ENCODE measurements at regions not wholly inside any gene's neighbourhood (a gene's known extent, or its start where the extent isn't known, plus 50 kb on each side); places are given as distances from the start of the nearest gene placed in this dataset.
"Not testable (repeated sequence)": the region's sequence is repeated elsewhere in the genome, so short reads cannot be mapped to it uniquely, and the experiment has no call there.

GRCh38 chr1:245001252-245001651 is 136.9 kb upstream of the HNRNPU start:
- POLR2A ChIA-PET: no interaction called here
- DNase-seq: no peak
- no peak overlapping the region for H3K27ac ChIP-seq (ENCODE audit: insufficient read depth in 1 of 2, low read depth in 1 of 2, low read length in 2 of 2, poor library complexity in 1 of 2, severe bottlenecking in 2 of 2)
- CTCF ChIA-PET: no interaction called here
- 100% methylated on average over 1 of the region's 1 CpG for WGBS (ENCODE audit: insufficient coverage)
- no peaks in the 10 kb centered on the region for H3K4me1 ChIP-seq (ENCODE audit: control extremely low read depth in 1 of 4, control insufficient read depth in 4 of 4, insufficient read depth in 4 of 4, low read length in 3 of 4)
- no peaks in the 10 kb centered on the region for H3K27me3 ChIP-seq (replicated peaks in 2 of 5; ENCODE audit: control insufficient read depth in 4 of 5, insufficient read depth in 5 of 5, low read length in 4 of 5)
- H3K4me3 ChIP-seq (ENCODE audit: control insufficient read depth in 1 of 7, extremely low read depth in 1 of 7, insufficient read depth in 4 of 7, low read depth in 2 of 7, low read length in 6 of 7): no peak overlapping the region
- peaks cover 0 to 1% (median 0%) of the 10 kb centered on the region in 5 experiments for H3K9me3 ChIP-seq (ENCODE audit: control extremely low read depth in 1 of 5, control insufficient read depth in 4 of 5, insufficient read depth in 2 of 5, low read depth in 1 of 5, low read length in 4 of 5)
- peaks cover 0 to 5% (median 0%) of the 10 kb centered on the region in 4 experiments for H3K36me3 ChIP-seq (ENCODE audit: control insufficient read depth in 4 of 4, insufficient read depth in 4 of 4, low read length in 3 of 4)

DNA sequence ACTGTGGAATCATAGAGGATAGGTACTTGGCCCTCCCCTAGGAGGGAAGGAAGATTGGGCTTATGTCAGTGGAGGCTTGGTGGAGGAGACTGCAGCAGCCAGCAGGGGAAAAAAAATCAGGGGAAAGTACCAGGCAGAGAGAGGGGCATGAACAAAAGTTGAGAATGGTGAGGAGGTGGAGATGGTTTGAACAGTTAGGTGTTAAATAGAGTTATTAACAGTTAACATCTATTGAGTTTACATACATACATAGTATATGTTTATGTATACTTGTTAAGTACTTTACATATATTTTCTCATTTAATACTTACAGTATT is 136.5 kb upstream of the HNRNPU start:
- Histone ChIP-seq H3K4me1 (ENCODE audit: control extremely low read depth in 1 of 4, control insufficient read depth in 4 of 4, insufficient read depth in 4 of 4, low read length in 3 of 4) (no peaks in the 10 kb centered on the region), H3K27me3 (replicated peaks in 2 of 5; ENCODE audit: control insufficient read depth in 4 of 5, insufficient read depth in 5 of 5, low read length in 4 of 5) (no peaks in the 10 kb centered on the region), H3K4me3 (ENCODE audit: control insufficient read depth in 1 of 7, extremely low read depth in 1 of 7, insufficient read depth in 4 of 7, low read depth in 2 of 7, low read length in 6 of 7) (no peak overlapping the region), H3K9me3 (ENCODE audit: control extremely low read depth in 1 of 5, control insufficient read depth in 4 of 5, insufficient read depth in 2 of 5, low read depth in 1 of 5, low read length in 4 of 5) (peaks cover 0 to 2% (median 0%) of the 10 kb centered on the region in 5 experiments), H3K27ac (ENCODE audit: insufficient read depth in 1 of 2, low read depth in 1 of 2, low read length in 2 of 2, poor library complexity in 1 of 2, severe bottlenecking in 2 of 2) (no peak overlapping the region), H3K36me3 (ENCODE audit: control insufficient read depth in 4 of 4, insufficient read depth in 4 of 4, low read length in 3 of 4) (peaks cover 0 to 6% (median 0%) of the 10 kb centered on the region in 4 experiments)
- DNase-seq: no peak
- POLR2A ChIA-PET: no interaction called here
- CTCF ChIA-PET: no interaction called here

GRCh38 chr1:244999644-245000043 is 135.3 kb upstream of the HNRNPU start:
- H3K4me3 ChIP-seq (ENCODE audit: control insufficient read depth in 1 of 7, extremely low read depth in 1 of 7, insufficient read depth in 4 of 7, low read depth in 2 of 7, low read length in 6 of 7); H3K4me1 ChIP-seq (ENCODE audit: control extremely low read depth in 1 of 4, control insufficient read depth in 4 of 4, insufficient read depth in 4 of 4, low read length in 3 of 4); POLR2A ChIA-PET; H3K27me3 ChIP-seq (replicated peaks in 2 of 5; ENCODE audit: control insufficient read depth in 4 of 5, insufficient read depth in 5 of 5, low read length in 4 of 5); H3K27ac ChIP-seq (ENCODE audit: insufficient read depth in 1 of 2, low read depth in 1 of 2, low read length in 2 of 2, poor library complexity in 1 of 2, severe bottlenecking in 2 of 2); H3K9me3 ChIP-seq (ENCODE audit: control extremely low read depth in 1 of 5, control insufficient read depth in 4 of 5, insufficient read depth in 2 of 5, low read depth in 1 of 5, low read length in 4 of 5); CTCF ChIA-PET; DNase-seq; H3K36me3 ChIP-seq (ENCODE audit: control insufficient read depth in 4 of 4, insufficient read depth in 4 of 4, low read length in 3 of 4): not testable (repeated sequence)
- no CpG with 5 or more reads among the region's 3 CpGs for WGBS (ENCODE audit: insufficient coverage)

DNA sequence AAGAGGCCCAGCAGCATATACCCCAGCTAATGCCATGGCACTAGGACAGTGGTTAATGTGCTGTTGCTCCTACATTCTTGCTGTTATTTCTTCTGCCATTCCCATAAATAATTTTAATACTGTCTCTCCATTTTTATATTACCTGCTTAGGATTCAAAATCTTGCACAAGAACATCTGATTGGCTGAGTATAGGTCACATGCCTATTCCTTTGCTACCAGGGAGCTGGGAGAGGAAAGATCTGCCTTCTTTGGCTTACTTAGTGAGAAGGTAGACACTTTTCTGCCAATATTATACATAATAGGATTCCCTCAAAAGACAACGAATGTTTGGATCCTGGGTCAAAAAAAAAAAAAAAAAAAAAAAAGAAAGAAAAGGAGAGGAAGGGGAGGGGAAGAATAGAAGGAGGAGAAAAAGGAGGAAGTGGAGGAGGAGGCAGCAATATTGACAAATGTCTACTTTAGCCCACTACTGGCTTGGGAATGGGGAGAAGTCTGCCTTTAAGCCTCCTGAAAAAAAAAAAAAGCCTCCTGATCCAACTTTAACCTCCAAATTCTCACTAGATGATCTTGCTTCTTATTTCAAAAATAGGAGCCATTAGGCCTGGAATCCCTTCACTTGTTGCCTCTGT is 134.5 kb upstream of the HNRNPU start:
- CTCF ChIA-PET: interaction anchor here (1.6 to 1.7 kb wide), 2 partner anchors 44 to 53 kb away, joined by 3 read pairs; no protein-coding TSS in a partner anchor
- no CpG with 5 or more reads among the region's 1 CpG for WGBS (ENCODE audit: insufficient coverage)
- POLR2A ChIA-PET: no interaction called here
- no peak overlapping the region for H3K27ac ChIP-seq (ENCODE audit: insufficient read depth in 1 of 2, low read depth in 1 of 2, low read length in 2 of 2, poor library complexity in 1 of 2, severe bottlenecking in 2 of 2)
- no peak overlapping the region for H3K4me3 ChIP-seq (ENCODE audit: control insufficient read depth in 1 of 7, extremely low read depth in 1 of 7, insufficient read depth in 4 of 7, low read depth in 2 of 7, low read length in 6 of 7)
- no peaks in the 10 kb centered on the region for H3K27me3 ChIP-seq (replicated peaks in 2 of 5; ENCODE audit: control insufficient read depth in 4 of 5, insufficient read depth in 5 of 5, low read length in 4 of 5)
- no peak for DNase-seq
- peaks cover 0 to 2% (median 0%) of the 10 kb centered on the region in 5 experiments for H3K9me3 ChIP-seq (ENCODE audit: control extremely low read depth in 1 of 5, control insufficient read depth in 4 of 5, insufficient read depth in 2 of 5, low read depth in 1 of 5, low read length in 4 of 5)
- no peaks in the 10 kb centered on the region for H3K4me1 ChIP-seq (ENCODE audit: control extremely low read depth in 1 of 4, control insufficient read depth in 4 of 4, insufficient read depth in 4 of 4, low read length in 3 of 4)
- peaks cover 0 to 6% (median 0%) of the 10 kb centered on the region in 4 experiments for H3K36me3 ChIP-seq (ENCODE audit: control insufficient read depth in 4 of 4, insufficient read depth in 4 of 4, low read length in 3 of 4)

- Histone ChIP-seq H3K4me1 (ENCODE audit: control extremely low read depth in 1 of 4, control insufficient read depth in 4 of 4, insufficient read depth in 4 of 4, low read length in 3 of 4) (no peaks in the 10 kb centered on the region), H3K36me3 (ENCODE audit: control insufficient read depth in 4 of 4, insufficient read depth in 4 of 4, low read length in 3 of 4) (peaks cover 0 to 6% (median 0%) of the 10 kb centered on the region in 4 experiments), H3K27me3 (replicated peaks in 2 of 5; ENCODE audit: control insufficient read depth in 4 of 5, insufficient read depth in 5 of 5, low read length in 4 of 5) (no peaks in the 10 kb centered on the region), H3K4me3 (ENCODE audit: control insufficient read depth in 1 of 7, extremely low read depth in 1 of 7, insufficient read depth in 4 of 7, low read depth in 2 of 7, low read length in 6 of 7) (no peak overlapping the region), H3K9me3 (ENCODE audit: control extremely low read depth in 1 of 5, control insufficient read depth in 4 of 5, insufficient read depth in 2 of 5, low read depth in 1 of 5, low read length in 4 of 5) (peaks cover 0 to 4% (median 0%) of the 10 kb centered on the region in 5 experiments), H3K27ac (ENCODE audit: insufficient read depth in 1 of 2, low read depth in 1 of 2, low read length in 2 of 2, poor library complexity in 1 of 2, severe bottlenecking in 2 of 2) (no peak overlapping the region)
- ChIA-PET POLR2A (no interaction called here), CTCF (no interaction called here)
- WGBS (ENCODE audit: insufficient coverage): 95% methylated on average over 4 of the region's 11 CpGs
- no peak for DNase-seq
Measured at GRCh38 chr1:244995602-244996400, 131.5 kb upstream of the HNRNPU start.

- Histone ChIP-seq H3K27ac (ENCODE audit: insufficient read depth in 1 of 2, low read depth in 1 of 2, low read length in 2 of 2, poor library complexity in 1 of 2, severe bottlenecking in 2 of 2) (no peak overlapping the region), H3K9me3 (ENCODE audit: control extremely low read depth in 1 of 5, control insufficient read depth in 4 of 5, insufficient read depth in 2 of 5, low read depth in 1 of 5, low read length in 4 of 5) (peaks cover 0 to 6% (median 0%) of the 10 kb centered on the region in 5 experiments), H3K4me3 (ENCODE audit: control insufficient read depth in 1 of 7, extremely low read depth in 1 of 7, insufficient read depth in 4 of 7, low read depth in 2 of 7, low read length in 6 of 7) (no peak overlapping the region), H3K36me3 (ENCODE audit: control insufficient read depth in 4 of 4, insufficient read depth in 4 of 4, low read length in 3 of 4) (peaks cover 0 to 9% (median 0%) of the 10 kb centered on the region in 4 experiments), H3K27me3 (replicated peaks in 2 of 5; ENCODE audit: control insufficient read depth in 4 of 5, insufficient read depth in 5 of 5, low read length in 4 of 5) (no peaks in the 10 kb centered on the region), H3K4me1 (ENCODE audit: control extremely low read depth in 1 of 4, control insufficient read depth in 4 of 4, insufficient read depth in 4 of 4, low read length in 3 of 4) (no peaks in the 10 kb centered on the region)
- WGBS (ENCODE audit: insufficient coverage): no CpG with 5 or more reads among the region's 1 CpG
- ChIA-PET CTCF (no interaction called here), POLR2A (interaction anchor here (0.6 to 1.0 kb wide), 2 partner anchors 130 to 883 kb away, joined by 3 read pairs; no protein-coding TSS in a partner anchor)
- DNase-seq: no peak
Measured at GRCh38 chr1:244992833-244993232, 128.5 kb upstream of the HNRNPU start.

- CTCF ChIA-PET: no interaction called here
Measured at GRCh38 chr1:244989813-244990212, 125.5 kb upstream of the HNRNPU start.

More at GRCh38 chr1:244989813-244990212, 125.5 kb upstream of the HNRNPU start:
- H3K4me3 ChIP-seq (ENCODE audit: control insufficient read depth in 1 of 7, extremely low read depth in 1 of 7, insufficient read depth in 4 of 7, low read depth in 2 of 7, low read length in 6 of 7): no peak overlapping the region
- WGBS (ENCODE audit: insufficient coverage): 92% methylated on average over 2 of the region's 7 CpGs
- H3K9me3 ChIP-seq (ENCODE audit: control extremely low read depth in 1 of 5, control insufficient read depth in 4 of 5, insufficient read depth in 2 of 5, low read depth in 1 of 5, low read length in 4 of 5): peaks cover 0 to 4% (median 0%) of the 10 kb centered on the region in 5 experiments
- peaks cover 0 to 3% (median 0%) of the 10 kb centered on the region in 4 experiments for H3K36me3 ChIP-seq (ENCODE audit: control insufficient read depth in 4 of 4, insufficient read depth in 4 of 4, low read length in 3 of 4)
- POLR2A ChIA-PET: no interaction called here
- H3K27ac ChIP-seq (ENCODE audit: insufficient read depth in 1 of 2, low read depth in 1 of 2, low read length in 2 of 2, poor library complexity in 1 of 2, severe bottlenecking in 2 of 2): no peak overlapping the region
- no peak for DNase-seq
- no peaks in the 10 kb centered on the region for H3K4me1 ChIP-seq (ENCODE audit: control extremely low read depth in 1 of 4, control insufficient read depth in 4 of 4, insufficient read depth in 4 of 4, low read length in 3 of 4)
- H3K27me3 ChIP-seq (replicated peaks in 2 of 5; ENCODE audit: control insufficient read depth in 4 of 5, insufficient read depth in 5 of 5, low read length in 4 of 5): no peaks in the 10 kb centered on the region

Data from common myeloid progenitor, CD34-positive (primary cell).